WTC11 (cell line): ENCODE measurements at regions not wholly inside any gene's neighbourhood (a gene's known extent, or its start where the extent isn't known, plus 50 kb on each side); places are given as distances from the start of the nearest gene placed in this dataset.

Experiments used
- ATF2 ChIP-seq: sonication (generic); formaldehyde crosslinking; IDR thresholded peaks from 2 replicates; pipeline ENCODE4 v1.8.1; 2022; ENCODE audit warnings: low read depth, missing genetic modification reagents, borderline replicate concordance
- CREM ChIP-seq: sonication (generic); formaldehyde crosslinking; IDR thresholded peaks from 2 replicates; pipeline ENCODE4 v1.8.1; 2022; ENCODE audit warnings: mild to moderate bottlenecking, missing genetic modification reagents, moderate library complexity
- ELF4 ChIP-seq: sonication (generic); formaldehyde crosslinking; IDR thresholded peaks from 2 replicates; pipeline ENCODE4 v1.8.1; 2022; ENCODE audit warnings: low read depth, mild to moderate bottlenecking, moderate library complexity, missing genetic modification reagents
- FOXJ3 ChIP-seq: sonication (generic); formaldehyde crosslinking; IDR thresholded peaks from 2 replicates; pipeline ENCODE4 v1.9.0; 2021; ENCODE audit warnings: missing genetic modification reagents, mild to moderate bottlenecking, borderline replicate concordance
- FOXP1 ChIP-seq: sonication (generic); formaldehyde crosslinking; IDR thresholded peaks from 2 replicates; pipeline ENCODE4 v1.8.0; 2022; ENCODE audit warnings: missing genetic modification reagents, mild to moderate bottlenecking, moderate library complexity, borderline replicate concordance
- NR2C2 ChIP-seq: sonication (generic); formaldehyde crosslinking; IDR thresholded peaks from 2 replicates; pipeline ENCODE4 v1.8.0; 2022; ENCODE audit warnings: mild to moderate bottlenecking, missing genetic modification reagents
- TEAD4 ChIP-seq: sonication (generic); formaldehyde crosslinking; IDR thresholded peaks from 2 replicates; pipeline ENCODE4 v1.8.0; 2022; ENCODE audit warnings: mild to moderate bottlenecking, missing genetic modification reagents
- TF ChIP-seq, protein P1 (sequence below): fragments of 200-600 bp; IDR thresholded peaks from 2 replicates; pipeline ENCODE4 v1.8.0; 2022; ENCODE audit warnings: antibody characterized with exemption
- TF ChIP-seq, protein P2 (sequence below): sonication (generic); formaldehyde crosslinking; IDR thresholded peaks from 2 replicates; pipeline ENCODE4 v1.8.0; 2023; ENCODE audit warnings: missing genetic modification reagents
- TF ChIP-seq, protein P3 (sequence below): sonication (generic); formaldehyde crosslinking; IDR thresholded peaks from 2 replicates; pipeline ENCODE4 v1.8.0; 2022; ENCODE audit warnings: missing genetic modification reagents

GRCh38 chr14:54148251-54148650, 191.6 kb upstream of the BMP4 start:
- TF ChIP-seq, protein P1, sequence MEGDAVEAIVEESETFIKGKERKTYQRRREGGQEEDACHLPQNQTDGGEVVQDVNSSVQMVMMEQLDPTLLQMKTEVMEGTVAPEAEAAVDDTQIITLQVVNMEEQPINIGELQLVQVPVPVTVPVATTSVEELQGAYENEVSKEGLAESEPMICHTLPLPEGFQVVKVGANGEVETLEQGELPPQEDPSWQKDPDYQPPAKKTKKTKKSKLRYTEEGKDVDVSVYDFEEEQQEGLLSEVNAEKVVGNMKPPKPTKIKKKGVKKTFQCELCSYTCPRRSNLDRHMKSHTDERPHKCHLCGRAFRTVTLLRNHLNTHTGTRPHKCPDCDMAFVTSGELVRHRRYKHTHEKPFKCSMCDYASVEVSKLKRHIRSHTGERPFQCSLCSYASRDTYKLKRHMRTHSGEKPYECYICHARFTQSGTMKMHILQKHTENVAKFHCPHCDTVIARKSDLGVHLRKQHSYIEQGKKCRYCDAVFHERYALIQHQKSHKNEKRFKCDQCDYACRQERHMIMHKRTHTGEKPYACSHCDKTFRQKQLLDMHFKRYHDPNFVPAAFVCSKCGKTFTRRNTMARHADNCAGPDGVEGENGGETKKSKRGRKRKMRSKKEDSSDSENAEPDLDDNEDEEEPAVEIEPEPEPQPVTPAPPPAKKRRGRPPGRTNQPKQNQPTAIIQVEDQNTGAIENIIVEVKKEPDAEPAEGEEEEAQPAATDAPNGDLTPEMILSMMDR = no peak
- TF ChIP-seq CREM (CRISPR knock-in tag) (no peak), FOXP1 (CRISPR knock-in tag) (no peak), NR2C2 (CRISPR knock-in tag) (no peak), ATF2 (no peak), ELF4 (no peak), FOXJ3 (no peak), TEAD4 (CRISPR knock-in tag) (no peak)
- TF ChIP-seq, protein P2, sequence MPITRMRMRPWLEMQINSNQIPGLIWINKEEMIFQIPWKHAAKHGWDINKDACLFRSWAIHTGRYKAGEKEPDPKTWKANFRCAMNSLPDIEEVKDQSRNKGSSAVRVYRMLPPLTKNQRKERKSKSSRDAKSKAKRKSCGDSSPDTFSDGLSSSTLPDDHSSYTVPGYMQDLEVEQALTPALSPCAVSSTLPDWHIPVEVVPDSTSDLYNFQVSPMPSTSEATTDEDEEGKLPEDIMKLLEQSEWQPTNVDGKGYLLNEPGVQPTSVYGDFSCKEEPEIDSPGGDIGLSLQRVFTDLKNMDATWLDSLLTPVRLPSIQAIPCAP (CRISPR knock-in tag) = no peak
- TF ChIP-seq, protein P3, sequence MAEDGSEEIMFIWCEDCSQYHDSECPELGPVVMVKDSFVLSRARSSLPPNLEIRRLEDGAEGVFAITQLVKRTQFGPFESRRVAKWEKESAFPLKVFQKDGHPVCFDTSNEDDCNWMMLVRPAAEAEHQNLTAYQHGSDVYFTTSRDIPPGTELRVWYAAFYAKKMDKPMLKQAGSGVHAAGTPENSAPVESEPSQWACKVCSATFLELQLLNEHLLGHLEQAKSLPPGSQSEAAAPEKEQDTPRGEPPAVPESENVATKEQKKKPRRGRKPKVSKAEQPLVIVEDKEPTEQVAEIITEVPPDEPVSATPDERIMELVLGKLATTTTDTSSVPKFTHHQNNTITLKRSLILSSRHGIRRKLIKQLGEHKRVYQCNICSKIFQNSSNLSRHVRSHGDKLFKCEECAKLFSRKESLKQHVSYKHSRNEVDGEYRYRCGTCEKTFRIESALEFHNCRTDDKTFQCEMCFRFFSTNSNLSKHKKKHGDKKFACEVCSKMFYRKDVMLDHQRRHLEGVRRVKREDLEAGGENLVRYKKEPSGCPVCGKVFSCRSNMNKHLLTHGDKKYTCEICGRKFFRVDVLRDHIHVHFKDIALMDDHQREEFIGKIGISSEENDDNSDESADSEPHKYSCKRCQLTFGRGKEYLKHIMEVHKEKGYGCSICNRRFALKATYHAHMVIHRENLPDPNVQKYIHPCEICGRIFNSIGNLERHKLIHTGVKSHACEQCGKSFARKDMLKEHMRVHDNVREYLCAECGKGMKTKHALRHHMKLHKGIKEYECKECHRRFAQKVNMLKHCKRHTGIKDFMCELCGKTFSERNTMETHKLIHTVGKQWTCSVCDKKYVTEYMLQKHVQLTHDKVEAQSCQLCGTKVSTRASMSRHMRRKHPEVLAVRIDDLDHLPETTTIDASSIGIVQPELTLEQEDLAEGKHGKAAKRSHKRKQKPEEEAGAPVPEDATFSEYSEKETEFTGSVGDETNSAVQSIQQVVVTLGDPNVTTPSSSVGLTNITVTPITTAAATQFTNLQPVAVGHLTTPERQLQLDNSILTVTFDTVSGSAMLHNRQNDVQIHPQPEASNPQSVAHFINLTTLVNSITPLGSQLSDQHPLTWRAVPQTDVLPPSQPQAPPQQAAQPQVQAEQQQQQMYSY (CRISPR knock-in tag) = no peak
